Tongue (tissue), 1 donor: ENCODE measurements at regions not wholly inside any gene's neighbourhood (a gene's known extent, or its start where the extent isn't known, plus 50 kb on each side); places are given as distances from the start of the nearest gene placed in this dataset.
"Not testable (repeated sequence)": the region's sequence is repeated elsewhere in the genome, so short reads cannot be mapped to it uniquely, and the experiment has no call there.

Experiments
- DNase-seq: peaks from one replicate; pipeline ENCODE4 v3.0.0-alpha.2; 2015

DNA sequence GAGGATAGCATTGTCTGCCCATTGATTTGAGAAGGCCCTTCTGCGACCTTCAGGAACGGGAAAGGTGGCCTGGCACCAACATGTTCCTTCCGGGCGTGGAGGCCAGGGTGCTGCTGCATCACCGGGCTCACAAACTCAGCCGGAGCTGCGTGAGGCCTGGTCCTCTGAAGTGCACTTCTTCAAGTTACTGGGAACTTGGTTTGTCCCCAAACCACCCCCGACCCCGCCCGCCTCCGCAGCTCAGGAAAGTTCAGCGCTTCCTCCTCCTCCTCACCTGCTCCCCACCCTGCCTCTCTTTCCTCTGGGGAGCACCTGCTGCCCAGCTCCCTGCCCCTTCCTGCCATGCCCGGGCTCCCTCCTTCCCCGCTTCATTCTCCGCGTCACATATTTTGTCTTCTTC, 116.0 kb upstream of the LRPAP1 start:
- DNase-seq, result no peak

DNA sequence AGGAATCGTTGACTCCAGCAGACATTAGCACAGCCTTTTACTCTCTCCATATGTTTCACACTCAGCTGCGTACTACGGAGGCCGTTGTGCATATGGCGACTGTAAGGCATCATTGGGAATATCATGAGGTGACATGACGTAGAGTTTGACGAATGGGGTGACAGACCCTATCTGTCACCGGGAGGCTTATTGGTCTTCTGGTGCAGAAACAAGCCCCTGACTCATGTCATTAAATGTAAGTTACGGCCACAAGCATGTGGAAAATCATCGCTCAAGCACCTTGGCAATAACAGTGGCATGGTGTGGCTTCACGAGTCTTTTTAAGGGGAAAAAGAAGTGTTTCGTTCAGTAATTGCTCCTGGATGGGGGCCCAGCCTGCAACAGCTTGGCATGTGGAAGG, 115.2 kb upstream of the LRPAP1 start:
- DNase-seq, result no peak

DNA sequence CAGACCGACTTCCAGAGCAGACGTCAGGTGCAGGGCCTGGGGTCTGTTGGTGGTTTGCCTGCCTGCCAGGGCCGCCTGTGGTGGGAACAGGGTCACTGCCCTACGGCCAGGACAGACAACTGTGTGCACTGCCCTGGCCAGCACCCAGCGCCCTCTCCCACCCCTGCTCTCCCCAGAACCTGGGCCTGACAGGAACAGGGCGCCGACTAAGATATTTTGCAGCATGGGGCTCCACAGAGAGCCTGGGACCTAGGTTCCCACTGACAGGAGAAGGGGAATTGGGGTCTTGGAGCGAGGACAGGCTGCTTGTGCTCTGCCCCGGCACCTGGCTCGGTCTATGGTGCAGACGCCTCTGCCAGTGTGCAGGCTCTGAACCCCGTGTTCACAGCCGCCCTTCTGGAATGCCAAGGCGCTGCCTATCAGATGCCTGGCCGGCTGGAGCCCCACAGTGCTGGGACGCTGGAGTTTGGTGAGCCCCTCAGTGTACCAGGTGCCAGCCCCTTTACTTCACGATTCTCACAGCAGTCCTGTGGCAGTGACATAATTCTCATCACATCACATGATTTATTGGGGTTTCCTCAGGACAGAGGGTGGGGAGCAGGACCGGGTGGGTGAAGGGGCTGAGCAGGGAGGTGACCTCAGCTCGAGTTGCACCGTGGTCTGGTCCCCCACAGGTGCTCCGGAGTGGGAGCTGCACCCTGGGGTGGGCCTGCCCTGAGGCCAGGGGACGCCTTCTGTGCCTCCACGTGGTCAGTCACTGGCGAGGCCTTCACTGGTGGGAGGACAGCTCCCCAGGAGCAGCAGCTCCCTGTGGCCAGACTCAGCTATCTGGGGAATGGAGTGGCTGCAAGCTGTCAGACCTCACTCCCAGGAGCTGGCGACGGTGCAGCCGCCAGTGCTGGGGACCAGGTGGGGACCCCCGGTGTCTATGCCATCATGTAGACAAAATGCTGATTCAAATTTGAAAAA, 113.8 kb upstream of the LRPAP1 start:
- no peak for DNase-seq

DNA sequence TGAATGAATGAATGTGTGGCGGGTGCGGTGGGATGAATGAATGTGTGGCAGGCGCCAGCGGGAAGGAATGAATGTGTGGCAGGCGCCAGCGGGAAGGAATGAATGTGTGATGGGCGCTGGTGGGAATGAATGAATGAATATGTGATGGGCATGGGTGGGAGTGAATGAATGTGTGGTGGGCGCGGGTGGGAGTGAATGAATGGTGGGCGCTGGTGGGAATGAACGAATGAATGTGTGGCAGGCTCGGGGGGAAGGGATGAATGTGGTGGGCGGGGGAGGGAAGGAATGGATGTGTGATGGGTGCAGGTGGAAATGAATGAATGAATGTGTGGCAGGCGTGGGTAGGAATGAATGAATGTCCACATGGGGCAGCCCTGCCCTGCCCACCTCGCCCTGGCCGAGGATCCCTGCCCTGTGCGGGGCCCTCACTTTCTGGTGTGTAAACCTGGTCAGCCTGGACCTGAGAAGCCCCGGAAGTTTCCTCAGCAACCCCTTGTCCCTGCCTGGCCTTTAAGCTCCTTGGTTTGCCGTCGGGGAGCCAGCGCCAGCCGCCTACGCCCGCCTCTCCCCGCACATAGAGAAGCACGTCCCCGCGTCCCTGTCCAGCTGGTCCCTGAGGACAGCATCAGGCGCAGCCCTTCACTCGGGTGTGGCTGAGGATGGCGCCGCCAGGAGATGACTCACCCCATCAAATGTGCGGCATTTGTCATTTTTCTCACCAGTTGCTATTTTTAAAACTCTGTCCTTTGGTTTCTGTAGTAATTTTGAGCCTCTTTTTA, 112.8 kb upstream of the LRPAP1 start:
- DNase-seq, result peak; percentile 48

DNA sequence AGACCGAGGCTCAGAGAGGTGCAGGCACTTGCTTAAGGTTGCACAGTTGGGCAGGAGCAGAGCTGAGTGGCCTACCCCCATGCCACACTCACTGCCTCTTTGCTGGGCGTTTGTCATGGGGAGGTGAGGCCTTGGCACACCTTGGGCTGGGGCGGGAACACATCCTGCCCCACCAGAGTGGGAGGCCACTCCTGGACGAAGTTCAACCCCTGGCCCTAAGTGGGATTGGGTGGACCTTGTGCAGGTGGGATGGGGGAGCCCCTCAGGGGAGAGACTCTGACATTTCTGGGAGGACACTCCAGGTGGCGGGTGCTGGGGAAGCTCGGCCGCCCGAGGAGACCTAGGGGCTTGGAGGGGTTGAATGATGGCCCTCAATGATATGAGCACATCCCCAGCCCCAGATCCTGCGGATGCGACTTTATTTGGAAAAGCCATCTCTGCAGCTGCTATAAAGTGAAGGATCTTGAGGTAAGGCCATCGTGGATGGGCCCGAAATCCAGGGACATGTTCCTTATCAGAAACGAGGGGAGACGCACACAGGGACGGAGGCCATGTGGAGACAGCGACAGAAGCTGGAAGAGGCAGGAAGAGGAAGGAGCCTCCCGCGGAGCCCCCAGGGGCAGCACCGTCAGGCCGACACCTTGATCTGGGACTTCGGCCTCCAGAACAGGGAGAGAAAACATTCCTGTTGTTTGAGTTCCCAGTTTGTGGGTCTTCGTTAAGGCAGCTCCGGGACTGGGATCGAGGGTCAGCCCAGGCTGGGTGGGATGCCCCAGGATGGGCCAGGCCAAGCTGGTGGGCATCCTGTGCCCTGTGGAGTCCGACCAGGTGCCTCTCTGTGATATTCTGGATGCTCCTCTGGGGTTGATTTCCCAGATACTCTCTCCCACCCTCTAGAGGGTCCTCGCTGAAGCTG, 111.6 kb upstream of the LRPAP1 start:
- DNase-seq, result no peak

DNA sequence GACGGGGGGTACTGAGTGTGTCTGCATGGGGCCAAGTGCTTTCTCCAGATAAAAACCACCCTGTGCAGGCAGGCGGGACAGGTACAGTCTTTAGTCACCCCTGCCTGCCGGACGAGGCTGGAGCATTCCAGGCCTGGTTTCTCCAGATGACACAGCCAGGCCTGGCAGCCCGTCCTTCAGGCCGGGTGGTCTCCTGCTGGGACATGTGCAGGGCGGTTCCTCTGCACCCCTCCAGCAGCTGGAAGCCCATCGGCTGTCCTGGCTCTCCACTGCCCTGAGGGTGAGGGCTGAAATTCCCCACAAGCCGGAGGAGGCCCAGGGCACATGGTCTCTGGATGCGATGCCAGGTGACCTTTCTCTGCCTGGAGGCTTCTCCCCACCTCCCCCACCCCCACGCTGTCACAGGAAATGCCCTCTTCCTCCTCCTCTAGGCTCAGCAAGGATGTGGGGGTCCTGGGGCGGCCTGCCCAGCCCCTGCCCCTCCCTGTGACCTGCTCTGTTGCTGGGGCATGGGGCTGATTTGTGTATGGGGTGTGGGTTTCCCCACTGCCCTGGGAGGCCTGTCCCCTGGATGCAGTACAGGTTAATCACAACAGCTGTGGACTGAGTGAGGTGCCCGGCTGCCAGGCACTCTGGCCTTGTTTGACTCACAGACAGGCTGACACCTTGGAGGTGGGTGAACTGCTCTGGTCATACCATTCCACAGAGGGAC, 110.7 kb upstream of the LRPAP1 start:
- DNase-seq, result no peak

DNA sequence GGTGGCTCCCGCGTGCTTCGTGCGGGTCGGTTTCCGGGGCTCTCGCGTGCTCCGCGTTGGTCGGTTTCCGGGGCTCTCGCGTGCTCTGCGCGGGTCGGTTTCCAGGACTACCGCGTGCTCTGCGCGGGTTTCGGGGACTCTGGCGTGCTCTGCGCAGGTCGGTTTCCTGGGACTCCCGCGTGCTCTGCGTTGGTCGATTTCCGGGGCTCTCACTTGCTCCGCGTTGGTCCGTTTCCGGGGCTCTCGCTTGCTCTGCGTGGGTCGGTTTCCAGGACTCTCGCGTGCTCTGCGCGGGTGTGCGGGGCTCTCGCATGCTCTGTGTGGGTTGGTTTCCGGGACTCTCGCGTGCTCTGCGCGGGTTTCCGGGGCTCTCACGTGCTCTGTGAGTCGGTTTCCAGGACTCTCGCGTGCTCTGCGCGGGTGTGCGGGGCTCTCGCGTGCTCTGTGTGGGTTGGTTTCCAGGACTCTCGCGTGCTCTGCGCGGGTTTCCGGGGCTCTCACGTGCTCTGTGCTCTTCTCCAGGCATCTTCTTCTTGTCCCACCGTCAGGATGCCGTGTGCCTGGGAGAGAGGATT, 109.9 kb upstream of the LRPAP1 start:
- DNase-seq, result no peak

DNA sequence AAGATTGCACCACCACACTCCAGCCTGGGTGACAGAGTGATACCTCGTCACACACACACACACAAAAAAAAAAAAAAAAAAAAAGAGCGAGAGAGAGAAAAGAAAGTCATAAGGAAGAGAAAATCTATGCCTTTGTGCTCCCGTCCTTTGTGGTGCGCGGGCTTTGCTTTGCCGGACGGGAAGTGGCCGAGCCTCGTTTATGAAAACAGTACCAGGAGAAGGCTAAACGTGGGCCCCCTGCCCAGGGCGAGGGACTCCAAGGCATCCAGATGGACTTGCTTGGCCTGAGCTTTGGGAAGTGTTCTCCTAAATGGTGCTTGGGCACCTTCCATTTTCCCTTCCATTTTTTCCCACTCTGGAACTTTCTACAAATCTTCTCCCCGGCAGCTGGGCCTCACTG, 109.3 kb upstream of the LRPAP1 start:
- no peak for DNase-seq

DNA sequence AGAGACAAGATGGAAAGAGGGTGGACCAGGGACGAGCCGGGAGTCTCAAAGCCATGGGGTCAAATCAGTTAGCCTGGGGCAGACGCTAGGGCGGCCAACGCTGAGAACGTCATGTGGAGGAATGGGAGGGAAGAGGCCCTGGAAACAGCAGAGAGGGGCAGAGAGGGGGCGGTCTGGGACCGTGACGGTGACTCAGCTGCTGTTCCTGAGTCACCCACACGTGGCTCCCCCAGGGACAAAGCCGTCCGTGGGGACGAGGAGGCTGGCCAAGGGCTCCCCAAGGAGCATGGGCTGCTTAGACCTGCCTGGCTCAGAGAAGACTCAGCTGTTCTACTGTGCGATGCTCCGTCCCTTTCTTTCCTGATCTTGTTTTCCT, 108.4 kb upstream of the LRPAP1 start:
- no peak for DNase-seq

DNA sequence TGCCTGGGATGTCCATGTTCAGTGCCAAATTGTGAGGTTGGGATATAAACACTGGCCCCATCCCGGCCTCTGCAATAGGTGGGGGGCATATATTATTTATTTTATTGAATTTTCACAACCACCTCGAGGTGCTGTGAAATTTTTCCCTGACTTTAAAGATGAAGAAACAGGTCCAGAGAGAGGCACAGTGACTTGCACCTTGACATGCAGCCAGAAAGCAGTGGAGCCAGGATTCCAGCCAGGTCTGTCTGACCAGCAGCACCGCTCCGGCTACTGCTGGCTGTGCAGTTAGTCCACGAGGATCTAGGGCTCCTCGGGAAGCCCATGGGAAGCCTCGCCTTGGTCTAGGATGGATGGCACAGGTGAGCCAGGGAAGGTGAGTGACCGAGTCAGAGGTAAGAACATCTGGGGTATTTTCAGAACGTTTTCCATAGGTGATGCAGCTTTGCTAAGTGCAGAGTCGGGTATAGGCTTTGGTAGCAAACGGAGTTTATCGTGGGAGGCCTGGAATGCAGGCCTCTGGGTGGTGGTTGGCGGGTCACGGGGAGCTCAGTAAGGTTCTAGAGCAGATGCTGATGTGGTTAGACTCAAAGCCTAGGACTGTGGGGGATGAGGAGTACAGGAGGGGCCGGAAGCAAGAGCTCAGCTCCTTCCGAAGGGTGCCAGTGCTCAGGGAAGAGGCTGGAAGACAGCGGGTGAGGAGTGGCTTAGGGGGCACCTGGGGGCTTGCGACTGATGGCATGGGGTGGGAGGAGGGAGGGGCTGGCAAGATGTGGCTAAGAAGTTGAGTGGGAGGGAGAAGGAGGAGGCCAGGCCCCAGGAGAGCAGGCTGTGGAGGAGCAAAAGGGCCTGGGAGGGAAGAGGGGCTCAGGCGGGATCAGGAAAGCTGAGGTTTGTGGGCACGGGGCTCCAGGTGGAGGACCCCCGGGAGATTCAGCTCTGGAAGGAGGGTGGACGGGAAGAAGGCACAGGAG, 107.7 kb upstream of the LRPAP1 start:
- no peak for DNase-seq

DNA sequence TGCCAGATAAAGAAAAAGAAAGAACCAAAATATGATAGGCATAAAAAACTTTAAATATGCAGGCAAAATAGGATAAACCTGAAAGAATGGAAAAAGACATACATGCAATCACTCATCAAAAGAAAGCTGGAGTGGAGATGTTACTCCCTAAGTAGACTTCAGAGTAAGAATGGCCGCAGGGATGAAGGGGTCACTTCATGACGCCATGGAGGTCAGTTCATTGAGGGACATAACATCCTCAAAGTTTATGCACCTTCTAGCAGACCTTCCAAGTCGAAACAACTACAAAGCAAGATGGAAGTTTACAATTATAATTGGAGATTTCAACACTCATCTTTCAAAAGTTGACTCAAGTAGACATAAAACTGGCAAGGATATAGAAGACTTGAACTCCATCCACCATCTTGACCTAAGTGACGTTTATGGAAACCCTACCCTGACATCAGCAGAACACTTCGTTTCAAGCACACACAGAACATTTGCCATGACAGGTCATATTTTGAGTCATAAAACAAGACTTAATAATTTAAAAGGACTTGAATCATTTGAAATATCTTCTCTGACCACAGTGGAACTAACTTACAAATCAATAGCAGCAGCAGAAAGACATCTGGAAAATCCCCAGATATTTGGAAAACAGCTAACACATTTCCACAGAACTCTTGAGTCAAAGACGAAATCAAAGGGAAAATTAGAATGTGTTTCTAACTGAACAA, 106.0 kb upstream of the LRPAP1 start:
- no peak for DNase-seq

DNA sequence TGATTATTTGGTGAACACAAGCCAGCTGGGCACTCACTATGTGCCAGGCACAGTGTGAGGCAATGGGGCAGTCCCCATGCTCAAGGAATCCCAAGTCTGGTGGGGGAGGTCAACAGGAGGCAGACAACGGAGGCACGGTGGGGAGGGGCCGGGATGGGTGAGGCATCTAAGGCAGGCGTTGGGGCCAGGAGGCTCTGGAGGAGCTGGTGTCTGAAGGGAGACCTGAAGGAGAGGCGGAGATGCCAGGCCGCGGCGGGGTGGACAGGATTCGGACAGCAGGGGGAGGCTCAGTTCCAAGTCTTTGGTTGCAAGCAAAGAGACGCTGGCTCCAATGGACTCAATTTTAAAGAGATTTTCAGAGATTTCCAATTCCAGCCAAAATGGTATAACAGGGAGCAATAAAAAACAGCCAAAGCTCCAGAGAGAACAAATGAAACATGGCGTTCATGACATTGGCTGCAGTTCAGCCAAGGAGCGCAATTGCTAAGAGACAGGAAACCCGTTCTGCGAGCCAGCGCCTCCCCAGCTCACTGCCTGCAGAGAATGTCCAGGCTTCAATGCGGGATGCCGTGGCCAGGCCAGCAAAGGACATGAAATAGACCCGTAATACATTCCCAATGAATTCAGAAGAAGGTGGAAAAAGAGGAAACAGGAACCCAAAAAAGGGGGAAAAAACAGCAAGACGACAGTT, 105.2 kb upstream of the LRPAP1 start:
- DNase-seq, result peak; percentile 30

DNA sequence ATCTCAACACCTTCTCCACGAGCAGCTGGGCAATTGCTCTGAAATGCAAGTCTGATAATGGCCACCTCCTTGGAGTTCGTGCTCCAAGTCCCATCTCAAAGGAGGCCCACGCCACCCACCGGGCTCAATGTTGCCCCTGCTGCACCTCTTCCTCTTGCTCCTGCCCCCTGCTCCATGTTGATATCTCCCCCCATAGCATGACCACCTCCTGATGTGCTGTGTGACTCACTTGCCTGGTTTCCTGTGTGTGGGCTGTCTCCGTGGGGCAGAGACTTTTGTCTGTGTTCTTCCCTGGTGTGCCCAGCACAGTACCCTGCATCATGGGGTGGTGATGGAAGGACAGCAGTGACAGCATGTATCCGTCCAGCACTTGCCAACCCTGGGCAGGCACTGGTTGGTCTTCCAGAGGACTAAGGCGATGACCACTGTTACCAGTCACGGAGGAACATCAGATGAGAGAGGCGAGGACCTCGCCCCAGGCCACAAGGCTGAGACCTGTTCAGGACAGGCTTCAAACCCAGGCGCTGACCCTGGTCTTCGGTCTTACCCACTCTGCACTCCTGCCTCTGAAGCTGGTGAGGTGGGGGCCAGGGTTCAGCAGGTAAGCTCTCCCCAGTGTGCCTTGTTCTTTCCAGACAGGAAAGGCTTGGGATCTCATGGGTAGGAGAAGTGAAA, 104.6 kb upstream of the LRPAP1 start:
- DNase-seq, result no peak

DNA sequence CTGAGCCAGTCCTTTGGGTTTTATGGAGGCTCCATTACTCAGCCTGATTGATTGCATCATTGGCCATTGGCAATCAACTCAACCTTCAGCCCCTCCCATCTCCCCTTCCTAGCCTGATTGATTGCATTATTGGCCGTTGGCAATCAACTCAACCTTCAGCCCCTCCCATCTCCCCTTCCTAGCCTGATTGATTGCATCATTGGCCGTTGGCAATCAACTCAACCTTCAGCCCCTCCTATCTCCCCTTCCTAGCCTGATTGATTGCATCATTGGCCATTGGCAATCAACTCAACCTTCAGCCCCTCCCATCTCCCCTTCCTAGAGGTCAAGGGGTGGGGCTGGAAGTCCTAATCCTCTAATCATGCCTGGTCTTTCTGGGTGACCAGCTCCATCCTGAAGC, 103.8 kb upstream of the LRPAP1 start:
- DNase-seq, result not testable (repeated sequence)

DNA sequence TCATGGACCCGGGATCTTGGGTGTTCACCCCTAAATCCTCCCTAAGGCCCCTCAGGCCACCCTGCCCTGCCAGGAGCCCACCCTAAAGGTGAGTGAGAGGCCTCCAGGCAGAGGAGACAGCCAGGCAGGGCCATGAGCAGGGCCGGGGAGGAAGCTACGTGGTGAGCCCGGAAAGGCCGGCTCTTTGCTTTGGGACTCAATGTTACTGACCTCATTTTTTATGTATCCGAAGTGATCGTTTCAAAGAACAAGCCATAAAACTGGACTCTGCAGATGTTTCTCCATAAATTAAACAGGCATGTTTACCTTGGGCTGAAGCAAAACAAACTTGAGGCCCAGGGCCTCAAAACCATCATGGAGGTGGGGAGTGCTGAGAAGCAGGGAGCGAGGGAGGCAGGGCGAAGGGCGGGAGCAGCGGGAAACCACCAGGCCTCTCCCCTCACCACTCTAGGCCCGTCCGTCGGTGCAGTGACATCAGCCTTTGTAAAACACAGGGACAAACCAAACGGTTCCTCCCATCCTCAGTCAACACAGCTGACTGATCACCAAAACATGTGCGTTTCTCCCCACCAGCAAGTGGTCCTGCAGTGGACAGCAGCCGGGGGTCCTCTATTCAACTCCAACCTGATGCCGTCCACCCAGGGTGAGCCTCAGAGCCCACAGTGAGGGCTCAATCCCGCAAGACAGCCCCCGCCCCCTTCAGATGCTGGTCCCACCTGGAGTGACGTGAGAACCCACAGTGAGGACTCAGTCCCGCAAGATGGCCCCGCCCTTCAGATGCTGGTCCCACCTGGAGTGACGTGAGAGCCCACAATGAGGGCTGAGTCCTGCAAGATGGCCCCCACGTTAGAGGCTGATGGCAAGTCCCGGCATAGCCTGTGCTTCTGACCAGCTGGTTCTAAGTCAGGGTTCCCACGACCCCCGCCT, 102.9 kb upstream of the LRPAP1 start:
- no peak for DNase-seq

DNA sequence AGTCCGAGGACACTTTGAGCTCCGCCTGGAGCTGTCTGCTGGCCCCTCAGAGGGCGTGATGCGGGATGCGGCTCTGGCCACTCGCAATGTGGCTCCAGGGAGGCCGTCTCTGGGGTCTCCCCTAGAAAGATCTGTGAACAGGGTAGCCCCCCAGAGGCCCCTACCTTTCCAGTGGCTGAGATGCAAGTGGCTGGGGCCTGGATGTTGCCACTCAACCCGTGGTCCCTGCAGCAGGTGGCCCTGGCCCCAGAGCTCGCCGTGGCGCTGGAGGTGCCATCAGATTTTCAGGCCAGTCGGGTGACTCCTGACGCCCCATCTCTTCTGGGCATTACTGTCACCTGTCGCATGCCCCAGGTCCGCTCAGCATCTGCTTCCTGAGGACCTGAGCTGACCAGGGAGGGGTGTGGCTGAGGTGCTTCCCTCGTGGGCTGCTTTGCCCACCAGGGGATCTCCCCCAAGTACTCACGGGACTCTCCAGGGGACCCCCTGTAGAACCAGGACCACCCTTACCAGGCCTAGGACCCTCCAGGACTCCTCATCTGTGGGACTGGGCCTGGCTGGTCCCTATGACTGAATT, 102.1 kb upstream of the LRPAP1 start:
- no peak for DNase-seq

DNA sequence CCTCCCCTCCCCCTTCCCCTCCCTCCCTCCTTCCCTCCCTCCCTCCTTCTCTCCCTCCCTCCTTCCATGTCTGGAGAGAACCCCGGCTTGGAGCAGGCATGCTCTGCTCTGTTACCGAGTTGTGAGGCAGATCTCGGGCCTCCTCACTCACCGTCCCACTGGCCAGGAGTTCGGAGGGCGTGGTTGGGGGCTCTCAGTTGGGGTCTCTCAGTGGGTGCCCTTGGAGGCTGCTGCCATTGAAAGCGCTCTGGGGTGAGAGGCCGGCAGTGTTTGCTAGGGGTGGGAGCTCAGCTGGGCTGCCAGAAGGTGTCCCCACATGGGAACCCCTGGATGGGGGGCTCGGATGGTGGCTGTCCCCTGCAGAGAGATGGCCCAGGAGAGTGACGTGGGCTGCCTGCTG, 101.1 kb upstream of the LRPAP1 start:
- DNase-seq, result not testable (repeated sequence)
